SK-N-SH (cell line): ENCODE measurements at regions not wholly inside any gene's neighbourhood (a gene's known extent, or its start where the extent isn't known, plus 50 kb on each side); places are given as distances from the start of the nearest gene placed in this dataset.

Source experiments
- CHD2 ChIP-seq: fragments of 150-350 bp; IDR thresholded peaks from 2 replicates; pipeline ENCODE4 v1.6.1; 2018; ENCODE audit warnings: low read length; ENCODE audit not compliant: partially characterized antibody
- EP300 ChIP-seq, 2 experiments: IDR thresholded peaks; 2 replicates each; pipeline versions ENCODE4 v1.4.0 to v1.6.1; 2012; ENCODE audit warnings: borderline replicate concordance in 1 of 2, low read depth in 1 of 2, low read length in 1 of 2
- MEF2A ChIP-seq: IDR thresholded peaks from 2 replicates; pipeline ENCODE4 v1.4.0; 2012; ENCODE audit warnings: low read depth, borderline replicate concordance
- MXI1 ChIP-seq: IDR thresholded peaks from 2 replicates; pipeline ENCODE4 v1.6.1; 2012; ENCODE audit warnings: mild to moderate bottlenecking, low read depth, low read length, improper control_type of control experiment
- NFIC ChIP-seq: IDR thresholded peaks from 2 replicates; pipeline ENCODE4 v1.4.0; 2012; ENCODE audit warnings: borderline replicate concordance
- POLR2AphosphoS5 ChIP-seq: IDR thresholded peaks from 2 replicates; pipeline ENCODE4 v1.6.1; 2012; ENCODE audit warnings: low read depth, low read length
- RCOR1 ChIP-seq: fragments of 150-350 bp; IDR thresholded peaks from 2 replicates; pipeline ENCODE4 v1.6.1; 2017; ENCODE audit warnings: antibody characterized with exemption, low read length
- TF ChIP-seq, protein P1 (sequence below): fragments of 200-600 bp; sonication (generic); IDR thresholded peaks from 2 replicates; pipeline ENCODE4 v1.6.1; 2017; ENCODE audit warnings: antibody characterized with exemption, mild to moderate bottlenecking, moderate library complexity
- TF ChIP-seq, protein P2 (sequence below): IDR thresholded peaks from 2 replicates; pipeline ENCODE4 v1.6.1; 2012; ENCODE audit warnings: mild to moderate bottlenecking, low read depth, low read length, moderate library complexity

- TF ChIP-seq CHD2 (no peak), MXI1 (no peak), EP300 (IDR thresholded peaks at IDR 0.05; ENCODE audit: borderline replicate concordance in 1 of 2, low read depth in 1 of 2, low read length in 1 of 2) (no peak), POLR2AphosphoS5 (no peak), MEF2A (no peak), RCOR1 (no peak), NFIC (no peak)
- TF ChIP-seq, protein P1, sequence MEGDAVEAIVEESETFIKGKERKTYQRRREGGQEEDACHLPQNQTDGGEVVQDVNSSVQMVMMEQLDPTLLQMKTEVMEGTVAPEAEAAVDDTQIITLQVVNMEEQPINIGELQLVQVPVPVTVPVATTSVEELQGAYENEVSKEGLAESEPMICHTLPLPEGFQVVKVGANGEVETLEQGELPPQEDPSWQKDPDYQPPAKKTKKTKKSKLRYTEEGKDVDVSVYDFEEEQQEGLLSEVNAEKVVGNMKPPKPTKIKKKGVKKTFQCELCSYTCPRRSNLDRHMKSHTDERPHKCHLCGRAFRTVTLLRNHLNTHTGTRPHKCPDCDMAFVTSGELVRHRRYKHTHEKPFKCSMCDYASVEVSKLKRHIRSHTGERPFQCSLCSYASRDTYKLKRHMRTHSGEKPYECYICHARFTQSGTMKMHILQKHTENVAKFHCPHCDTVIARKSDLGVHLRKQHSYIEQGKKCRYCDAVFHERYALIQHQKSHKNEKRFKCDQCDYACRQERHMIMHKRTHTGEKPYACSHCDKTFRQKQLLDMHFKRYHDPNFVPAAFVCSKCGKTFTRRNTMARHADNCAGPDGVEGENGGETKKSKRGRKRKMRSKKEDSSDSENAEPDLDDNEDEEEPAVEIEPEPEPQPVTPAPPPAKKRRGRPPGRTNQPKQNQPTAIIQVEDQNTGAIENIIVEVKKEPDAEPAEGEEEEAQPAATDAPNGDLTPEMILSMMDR = no peak
- TF ChIP-seq, protein P2, sequence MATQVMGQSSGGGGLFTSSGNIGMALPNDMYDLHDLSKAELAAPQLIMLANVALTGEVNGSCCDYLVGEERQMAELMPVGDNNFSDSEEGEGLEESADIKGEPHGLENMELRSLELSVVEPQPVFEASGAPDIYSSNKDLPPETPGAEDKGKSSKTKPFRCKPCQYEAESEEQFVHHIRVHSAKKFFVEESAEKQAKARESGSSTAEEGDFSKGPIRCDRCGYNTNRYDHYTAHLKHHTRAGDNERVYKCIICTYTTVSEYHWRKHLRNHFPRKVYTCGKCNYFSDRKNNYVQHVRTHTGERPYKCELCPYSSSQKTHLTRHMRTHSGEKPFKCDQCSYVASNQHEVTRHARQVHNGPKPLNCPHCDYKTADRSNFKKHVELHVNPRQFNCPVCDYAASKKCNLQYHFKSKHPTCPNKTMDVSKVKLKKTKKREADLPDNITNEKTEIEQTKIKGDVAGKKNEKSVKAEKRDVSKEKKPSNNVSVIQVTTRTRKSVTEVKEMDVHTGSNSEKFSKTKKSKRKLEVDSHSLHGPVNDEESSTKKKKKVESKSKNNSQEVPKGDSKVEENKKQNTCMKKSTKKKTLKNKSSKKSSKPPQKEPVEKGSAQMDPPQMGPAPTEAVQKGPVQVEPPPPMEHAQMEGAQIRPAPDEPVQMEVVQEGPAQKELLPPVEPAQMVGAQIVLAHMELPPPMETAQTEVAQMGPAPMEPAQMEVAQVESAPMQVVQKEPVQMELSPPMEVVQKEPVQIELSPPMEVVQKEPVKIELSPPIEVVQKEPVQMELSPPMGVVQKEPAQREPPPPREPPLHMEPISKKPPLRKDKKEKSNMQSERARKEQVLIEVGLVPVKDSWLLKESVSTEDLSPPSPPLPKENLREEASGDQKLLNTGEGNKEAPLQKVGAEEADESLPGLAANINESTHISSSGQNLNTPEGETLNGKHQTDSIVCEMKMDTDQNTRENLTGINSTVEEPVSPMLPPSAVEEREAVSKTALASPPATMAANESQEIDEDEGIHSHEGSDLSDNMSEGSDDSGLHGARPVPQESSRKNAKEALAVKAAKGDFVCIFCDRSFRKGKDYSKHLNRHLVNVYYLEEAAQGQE = no peak
These were observed 149.3 kb downstream of the EBLN2 start for GRCh38 chr3:73210759-73211158.
